ENCODE measurements at regions not wholly inside any gene's neighbourhood (a gene's known extent, or its start where the extent isn't known, plus 50 kb on each side); places are given as distances from the start of the nearest gene placed in this dataset.

DNA sequence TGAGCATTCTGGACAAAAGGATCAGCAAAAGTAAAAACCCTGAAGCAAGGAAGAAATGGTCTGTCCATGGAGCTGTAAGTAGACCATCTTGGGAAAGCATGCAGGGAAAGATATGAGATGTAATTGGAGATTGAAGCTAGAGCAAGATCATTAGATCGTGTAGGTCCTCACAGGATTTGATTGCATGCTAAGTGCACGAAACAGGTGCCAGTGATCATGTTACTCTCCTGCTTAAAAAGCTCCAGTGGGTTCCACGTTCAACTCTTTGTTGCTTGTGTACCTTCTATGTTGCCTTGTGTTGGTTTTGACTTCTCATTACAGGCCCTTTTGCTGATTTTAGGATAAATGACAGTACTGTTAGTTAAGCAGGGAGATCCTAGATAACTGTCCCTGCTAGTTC is 442.0 kb downstream of the DMRT2 start:
- no peak for TF ChIP-seq POLR2A (IDR thresholded peaks at IDR 0.05)
- TF ChIP-seq CTCF (IDR thresholded peaks at IDR 0.05): no peak
- TF ChIP-seq EP300 (IDR thresholded peaks at IDR 0.05): no peak
- TF ChIP-seq POLR2AphosphoS5 (IDR thresholded peaks at IDR 0.05): no peak
